Endothelial cell of umbilical vein (primary cell): ENCODE measurements at regions not wholly inside any gene's neighbourhood (a gene's known extent, or its start where the extent isn't known, plus 50 kb on each side); places are given as distances from the start of the nearest gene placed in this dataset.

Source experiments
- CTCF ChIP-seq, 2 donors: IDR thresholded peaks; 1 replicate in 1 of 2; 2 replicates in 1 of 2; pipeline ENCODE4 v1.5.1; 2011; ENCODE audit warnings: low read length in 2 of 2, mild to moderate bottlenecking in 2 of 2, moderate library complexity in 2 of 2, control low read depth in 1 of 2, inconsistent platforms in 1 of 2, low read depth in 1 of 2; ENCODE audit not compliant: insufficient read depth in 1 of 2; ENCODE audit errors: extremely low read depth in 1 of 2
- FOS ChIP-seq: IDR thresholded peaks from 2 replicates; pipeline ENCODE4 v1.6.1; 2011; ENCODE audit warnings: mild to moderate bottlenecking, low read length, moderate library complexity, borderline replicate concordance; ENCODE audit not compliant: insufficient read depth
- GATA2 ChIP-seq: IDR thresholded peaks from 2 replicates; pipeline ENCODE4 v1.7.0; 2011; ENCODE audit warnings: low read depth, mild to moderate bottlenecking, moderate library complexity, mixed read lengths, low read length; ENCODE audit not compliant: insufficient read length, insufficient read depth
- JUN ChIP-seq: IDR thresholded peaks from 2 replicates; pipeline ENCODE4 v1.6.1; 2011; ENCODE audit warnings: borderline replicate concordance, low read depth; ENCODE audit not compliant: insufficient read length, insufficient read depth
- MYC ChIP-seq: IDR thresholded peaks from one replicate; pipeline ENCODE4 v1.6.1; 2011; ENCODE audit warnings: mild to moderate bottlenecking, low read depth, low read length
- POLR2A ChIP-seq: IDR thresholded peaks from 2 replicates; pipeline ENCODE4 v1.6.1; 2012; ENCODE audit warnings: low read depth, mild to moderate bottlenecking, control low read depth, low read length
- POLR2AphosphoS5 ChIP-seq: IDR thresholded peaks from 2 replicates; pipeline ENCODE4 v1.6.1; 2012; ENCODE audit warnings: low read depth, mild to moderate bottlenecking, control low read depth, low read length, moderate library complexity; ENCODE audit not compliant: insufficient read depth
- TF ChIP-seq, protein P1 (sequence below): IDR thresholded peaks from 2 replicates; pipeline ENCODE4 v1.6.1; 2011; ENCODE audit not compliant: insufficient read depth, insufficient read length

DNA sequence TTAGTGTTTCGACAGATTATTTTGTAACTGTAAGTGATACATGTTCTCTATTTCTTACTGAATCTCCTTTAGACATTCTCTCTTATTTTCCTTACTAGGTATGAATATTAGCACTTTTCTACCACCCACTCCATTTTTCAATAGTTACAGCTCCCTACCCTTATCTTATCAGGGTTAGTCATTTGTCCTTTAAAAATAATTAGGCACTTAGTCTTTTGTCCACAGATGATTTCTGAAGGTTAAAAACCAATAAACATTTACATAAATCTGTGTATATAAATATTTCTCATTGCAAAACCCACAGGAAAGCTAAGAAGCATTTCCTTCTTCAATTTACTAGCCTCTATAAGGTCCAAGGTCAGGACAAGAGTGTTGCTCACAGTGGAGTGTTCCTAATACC is 624.1 kb upstream of the MIR17HG start:
- no peak for TF ChIP-seq CTCF (IDR thresholded peaks at IDR 0.05; ENCODE audit: extremely low read depth in 1 of 2, insufficient read depth in 1 of 2, low read depth in 1 of 2, low read length in 2 of 2)
- TF ChIP-seq POLR2AphosphoS5 = no peak
- TF ChIP-seq POLR2A = no peak
- TF ChIP-seq MYC = no peak
- TF ChIP-seq, protein P1, sequence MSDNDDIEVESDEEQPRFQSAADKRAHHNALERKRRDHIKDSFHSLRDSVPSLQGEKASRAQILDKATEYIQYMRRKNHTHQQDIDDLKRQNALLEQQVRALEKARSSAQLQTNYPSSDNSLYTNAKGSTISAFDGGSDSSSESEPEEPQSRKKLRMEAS = no peak
- TF ChIP-seq GATA2 = no peak
- no peak for TF ChIP-seq JUN
- no peak for TF ChIP-seq FOS
